ENCODE measurements at regions not wholly inside any gene's neighbourhood (a gene's known extent, or its start where the extent isn't known, plus 50 kb on each side); places are given as distances from the start of the nearest gene placed in this dataset.

DNA sequence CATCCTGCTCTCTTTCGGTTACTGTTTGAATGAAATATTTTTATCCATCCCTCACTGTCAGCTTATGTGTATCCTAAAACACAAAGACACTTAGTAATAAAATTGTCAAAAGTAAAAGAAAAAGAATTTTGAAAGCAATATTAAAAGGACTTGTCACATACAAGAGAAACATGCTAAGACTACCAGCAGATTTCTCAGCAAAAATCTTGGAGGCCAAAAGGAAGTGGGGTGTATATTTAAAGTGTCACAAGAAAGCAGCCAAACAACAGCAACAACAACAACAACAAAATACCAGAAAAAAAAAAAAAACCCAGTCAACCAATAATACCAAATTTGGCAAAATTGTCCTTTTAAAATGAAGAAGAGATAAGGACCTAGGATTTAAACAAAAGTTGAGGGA, 678.7 kb upstream of the TYRP1 start:
- 90 to 100% methylated on average over 1 of the region's 1 CpG for WGBS, 2 donors (ENCODE audit: low coverage in 1 of 2)
- Histone ChIP-seq H3K27me3 (no peaks in the 10 kb centered on the region), H3K4me3 (no peak overlapping the region), H3K9me3 (peaks cover 0 to 47% (median 0%) of the 10 kb centered on the region in 3 donors), H3K36me3 (no peaks in the 10 kb centered on the region), H3K27ac (no peak overlapping the region), H3K4me1 (no peaks in the 10 kb centered on the region)
- no peak for ATAC-seq
- TF ChIP-seq POLR2AphosphoS5 (IDR thresholded peaks at IDR 0.05) = no peak
- no peak for TF ChIP-seq EP300 (IDR thresholded peaks at IDR 0.05)
- TF ChIP-seq POLR2A (IDR thresholded peaks at IDR 0.05) = no peak
- TF ChIP-seq, protein P1, sequence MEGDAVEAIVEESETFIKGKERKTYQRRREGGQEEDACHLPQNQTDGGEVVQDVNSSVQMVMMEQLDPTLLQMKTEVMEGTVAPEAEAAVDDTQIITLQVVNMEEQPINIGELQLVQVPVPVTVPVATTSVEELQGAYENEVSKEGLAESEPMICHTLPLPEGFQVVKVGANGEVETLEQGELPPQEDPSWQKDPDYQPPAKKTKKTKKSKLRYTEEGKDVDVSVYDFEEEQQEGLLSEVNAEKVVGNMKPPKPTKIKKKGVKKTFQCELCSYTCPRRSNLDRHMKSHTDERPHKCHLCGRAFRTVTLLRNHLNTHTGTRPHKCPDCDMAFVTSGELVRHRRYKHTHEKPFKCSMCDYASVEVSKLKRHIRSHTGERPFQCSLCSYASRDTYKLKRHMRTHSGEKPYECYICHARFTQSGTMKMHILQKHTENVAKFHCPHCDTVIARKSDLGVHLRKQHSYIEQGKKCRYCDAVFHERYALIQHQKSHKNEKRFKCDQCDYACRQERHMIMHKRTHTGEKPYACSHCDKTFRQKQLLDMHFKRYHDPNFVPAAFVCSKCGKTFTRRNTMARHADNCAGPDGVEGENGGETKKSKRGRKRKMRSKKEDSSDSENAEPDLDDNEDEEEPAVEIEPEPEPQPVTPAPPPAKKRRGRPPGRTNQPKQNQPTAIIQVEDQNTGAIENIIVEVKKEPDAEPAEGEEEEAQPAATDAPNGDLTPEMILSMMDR (IDR thresholded peaks at IDR 0.05) = no peak

DNA sequence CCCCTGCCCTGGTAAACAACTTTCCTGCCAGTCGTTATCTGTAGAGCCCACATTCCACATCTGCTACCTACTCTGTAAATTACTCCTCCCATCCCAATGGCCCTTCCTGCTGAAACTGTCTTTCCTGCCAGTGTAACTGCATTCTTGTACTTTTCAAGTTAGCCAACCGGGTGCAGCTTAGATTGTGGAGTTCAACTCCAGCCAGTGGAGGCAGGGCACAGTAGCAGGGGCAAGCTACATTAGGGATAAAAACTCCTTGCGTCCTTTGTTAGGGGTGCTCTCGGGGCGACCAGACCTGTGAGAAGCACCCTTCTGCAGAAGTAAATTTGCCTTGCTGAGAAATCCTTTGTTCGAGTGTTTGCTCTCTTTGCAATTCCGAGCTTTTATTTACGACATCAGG, 639.0 kb upstream of the TYRP1 start:
- no peak overlapping the region for H3K4me3 ChIP-seq
- TF ChIP-seq EP300 (IDR thresholded peaks at IDR 0.05) (no peak), POLR2AphosphoS5 (IDR thresholded peaks at IDR 0.05) (no peak), POLR2A (IDR thresholded peaks at IDR 0.05) (no peak)
- TF ChIP-seq, protein P1 (IDR thresholded peaks at IDR 0.05) = no peak
- no peaks in the 10 kb centered on the region for H3K27me3 ChIP-seq
- no peaks in the 10 kb centered on the region for H3K4me1 ChIP-seq
- peaks cover 0 to 15% (median 0%) of the 10 kb centered on the region in 3 donors for H3K9me3 ChIP-seq
- WGBS, 2 donors (ENCODE audit: low coverage in 1 of 2) = 77 to 100% methylated on average over 2 to 8 of the region's 8 CpGs
- no peaks in the 10 kb centered on the region for H3K36me3 ChIP-seq
- no peak for ATAC-seq
- H3K27ac ChIP-seq = no peak overlapping the region

DNA sequence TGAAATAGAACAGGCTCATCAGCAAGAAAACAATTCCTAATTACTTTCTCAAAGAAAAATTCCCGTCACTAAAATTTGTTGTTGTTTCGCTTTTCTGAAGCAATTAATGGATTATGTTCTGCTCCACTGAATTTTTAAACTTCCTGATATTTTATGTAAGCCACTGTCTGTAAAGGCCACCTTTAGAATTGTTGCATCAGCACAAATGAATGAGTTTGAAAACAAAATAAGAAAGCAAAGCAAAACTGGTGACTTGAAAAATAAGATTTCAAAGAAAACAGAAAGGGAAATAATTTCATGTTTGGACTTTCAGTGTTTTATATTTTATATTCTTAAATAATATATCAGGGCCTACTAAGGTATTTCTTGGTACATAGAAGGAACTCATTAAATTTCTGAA, 636.3 kb upstream of the TYRP1 start:
- Histone ChIP-seq H3K4me1 (no peaks in the 10 kb centered on the region), H3K36me3 (no peaks in the 10 kb centered on the region), H3K27me3 (no peaks in the 10 kb centered on the region), H3K4me3 (no peak overlapping the region), H3K27ac (no peak overlapping the region), H3K9me3 (peaks cover 0 to 15% (median 0%) of the 10 kb centered on the region in 3 donors)
- TF ChIP-seq POLR2AphosphoS5 (IDR thresholded peaks at IDR 0.05) (no peak), EP300 (IDR thresholded peaks at IDR 0.05) (no peak), POLR2A (IDR thresholded peaks at IDR 0.05) (no peak)
- TF ChIP-seq, protein P1 (IDR thresholded peaks at IDR 0.05) = no peak
- WGBS, 2 donors (ENCODE audit: low coverage in 1 of 2) = 94 to 97% methylated on average over 2 of the region's 2 CpGs
- ATAC-seq = no peak

DNA sequence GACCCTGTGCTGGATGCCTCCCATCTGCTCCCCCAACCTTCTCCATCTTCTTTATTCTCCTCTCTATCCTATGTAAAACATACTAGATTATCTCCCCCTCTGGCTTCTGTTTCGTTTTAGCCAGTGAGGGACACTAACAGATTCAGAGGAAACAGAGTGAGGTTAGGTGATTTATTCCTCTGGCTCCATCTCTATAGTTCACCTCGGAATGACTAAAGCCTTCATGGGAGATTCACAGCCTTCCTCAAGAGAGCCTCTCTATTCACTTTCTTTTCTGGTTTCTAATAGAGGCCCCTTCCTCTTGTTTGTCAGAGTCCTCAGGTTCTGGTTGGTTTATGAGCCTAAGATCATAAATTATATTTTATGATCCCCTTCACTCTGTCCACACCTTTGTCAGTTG, 633.1 kb upstream of the TYRP1 start:
- peaks cover 0 to 1% (median 0%) of the 10 kb centered on the region in 3 donors for H3K9me3 ChIP-seq
- TF ChIP-seq EP300 (IDR thresholded peaks at IDR 0.05) = no peak
- TF ChIP-seq POLR2AphosphoS5 (IDR thresholded peaks at IDR 0.05) = no peak
- TF ChIP-seq POLR2A (IDR thresholded peaks at IDR 0.05) = no peak
- TF ChIP-seq, protein P1 (IDR thresholded peaks at IDR 0.05) = no peak
- ATAC-seq = no peak
- no peak overlapping the region for H3K27ac ChIP-seq
- H3K4me1 ChIP-seq = no peaks in the 10 kb centered on the region
- 58 to 60% methylated on average over 1 to 2 of the region's 2 CpGs for WGBS, 2 donors (ENCODE audit: low coverage in 1 of 2)
- H3K4me3 ChIP-seq = no peak overlapping the region
- no peaks in the 10 kb centered on the region for H3K27me3 ChIP-seq
- no peaks in the 10 kb centered on the region for H3K36me3 ChIP-seq

DNA sequence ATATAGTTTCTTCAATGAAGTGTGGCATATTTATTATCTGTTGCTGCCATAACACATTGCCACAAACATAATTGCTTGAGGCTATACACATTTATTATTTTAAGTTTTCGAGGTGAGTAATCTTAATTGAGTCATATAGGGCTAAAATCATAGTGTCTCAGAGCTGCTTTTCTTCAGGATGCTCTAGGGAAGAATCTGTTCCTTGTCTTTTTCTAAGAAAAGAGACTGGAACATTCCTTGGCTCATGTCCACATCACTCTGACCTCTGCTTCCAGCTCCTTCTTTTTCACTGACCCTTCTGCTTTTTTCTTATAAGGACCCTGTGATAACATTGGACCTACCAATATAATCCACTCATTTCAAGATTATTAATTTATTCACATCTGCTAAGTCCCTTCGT, 632.4 kb upstream of the TYRP1 start:
- Histone ChIP-seq H3K27me3 (no peaks in the 10 kb centered on the region), H3K9me3 (no peaks in the 10 kb centered on the region), H3K4me3 (no peak overlapping the region), H3K27ac (no peak overlapping the region), H3K4me1 (no peaks in the 10 kb centered on the region), H3K36me3 (no peaks in the 10 kb centered on the region)
- ATAC-seq = no peak
- no peak for TF ChIP-seq EP300 (IDR thresholded peaks at IDR 0.05)
- TF ChIP-seq, protein P1 (IDR thresholded peaks at IDR 0.05) = no peak
- TF ChIP-seq POLR2A (IDR thresholded peaks at IDR 0.05) = no peak
- WGBS, 2 donors (ENCODE audit: low coverage in 1 of 2) = 68 to 78% methylated on average over 2 of the region's 2 CpGs

All from gastroesophageal sphincter (tissue), 4 donors.